Adrenal gland (tissue), 5 donors: ENCODE measurements at regions not wholly inside any gene's neighbourhood (a gene's known extent, or its start where the extent isn't known, plus 50 kb on each side); places are given as distances from the start of the nearest gene placed in this dataset.

Experiments used
- CTCF ChIP-seq, 6 experiments: fragments of 450-650 bp in 4 of 6; fragments of 200-600 bp in 2 of 6; sonication (generic) in 1 of 6; IDR thresholded peaks; 1 replicate in 5 of 6; 2 replicates in 1 of 6; pipeline versions ENCODE4 v1.5.1 to v1.8.0; 2016 to 2021; ENCODE audit warnings: antibody characterized with exemption in 6 of 6, mild to moderate bottlenecking in 2 of 6, moderate library complexity in 1 of 6
- POLR2A ChIP-seq, 2 donors: fragments of 450-650 bp; IDR thresholded peaks; one replicate each; pipeline ENCODE4 v1.6.1; 2017; ENCODE audit warnings: antibody characterized with exemption in 2 of 2, mild to moderate bottlenecking in 2 of 2, moderate library complexity in 1 of 2
- donor health status: DM: no; HTN: no; CAD: no.

- TF ChIP-seq CTCF (IDR thresholded peaks at IDR 0.05) (no peak), POLR2A (IDR thresholded peaks at IDR 0.05) (no peak)
Measured at GRCh38 chrX:13201605-13202219, 118.1 kb downstream of the ATXN3L start.
